ENCODE measurements at regions not wholly inside any gene's neighbourhood (a gene's known extent, or its start where the extent isn't known, plus 50 kb on each side); places are given as distances from the start of the nearest gene placed in this dataset.
A peak's percentile ranks its signal among the peaks of the same experiment; 100 is the strongest.

- no peak for TF ChIP-seq CTCF (IDR thresholded peaks at IDR 0.05)
- H3K9me3 ChIP-seq, result no peaks in the 10 kb centered on the region
- DNase-seq (no peak), ATAC-seq (no peak)
- H3K36me3 ChIP-seq, result no peaks in the 10 kb centered on the region
- no peak overlapping the region for H3K4me3 ChIP-seq
- H3K27ac ChIP-seq, result no peak overlapping the region
- no peaks in the 10 kb centered on the region for H3K27me3 ChIP-seq (ENCODE audit: low read depth)
- H3K4me1 ChIP-seq, result peaks cover 7% of the 10 kb centered on the region
- intact Hi-C loops (cut with DNase I), result no loop called here
Measured at GRCh38 chrX:38871129-38872029, 70.1 kb downstream of the MID1IP1 start.

GRCh38 chrX:38877366-38877765 lies 76.1 kb downstream of the MID1IP1 start:
- Histone ChIP-seq H3K27ac (no peak overlapping the region), H3K4me3 (no peak overlapping the region), H3K9me3 (no peaks in the 10 kb centered on the region), H3K4me1 (no peaks in the 10 kb centered on the region), H3K27me3 (ENCODE audit: low read depth) (no peaks in the 10 kb centered on the region), H3K36me3 (no peaks in the 10 kb centered on the region)
- no peak for DNase-seq
- TF ChIP-seq CTCF (IDR thresholded peaks at IDR 0.05), result no peak
- no peak for ATAC-seq
- intact Hi-C loops (cut with DNase I), result no loop called here

- ATAC-seq (no peak), DNase-seq (no peak)
- Histone ChIP-seq H3K4me1 (no peaks in the 10 kb centered on the region), H3K36me3 (no peaks in the 10 kb centered on the region), H3K9me3 (no peaks in the 10 kb centered on the region), H3K27ac (no peak overlapping the region), H3K27me3 (ENCODE audit: low read depth) (no peaks in the 10 kb centered on the region), H3K4me3 (no peak overlapping the region)
- TF ChIP-seq CTCF (IDR thresholded peaks at IDR 0.05), result no peak
- intact Hi-C loops (cut with DNase I), result no loop called here
Measured at GRCh38 chrX:38878641-38879340, 77.5 kb downstream of the MID1IP1 start.

- Histone ChIP-seq H3K4me3 (no peak overlapping the region), H3K36me3 (no peaks in the 10 kb centered on the region), H3K9me3 (no peaks in the 10 kb centered on the region), H3K4me1 (no peaks in the 10 kb centered on the region), H3K27ac (peak overlapping the region; percentile 46), H3K27me3 (ENCODE audit: low read depth) (no peaks in the 10 kb centered on the region)
- DNase-seq, result no peak
- TF ChIP-seq CTCF (IDR thresholded peaks at IDR 0.05), result no peak
- intact Hi-C loops (cut with DNase I), result no loop called here
- ATAC-seq, result peak; percentile 38 to 43
Measured at GRCh38 chrX:38879631-38880220, 78.5 kb downstream of the MID1IP1 start.

- intact Hi-C loops (cut with DNase I), result no loop called here
- Histone ChIP-seq H3K9me3 (no peaks in the 10 kb centered on the region), H3K4me1 (no peaks in the 10 kb centered on the region), H3K27me3 (ENCODE audit: low read depth) (no peaks in the 10 kb centered on the region), H3K4me3 (no peak overlapping the region), H3K36me3 (no peaks in the 10 kb centered on the region), H3K27ac (peak overlapping the region; percentile 46)
- ATAC-seq (peak; percentile 78 to 96), DNase-seq (no peak)
- TF ChIP-seq CTCF (IDR thresholded peaks at IDR 0.05), result no peak
Measured at GRCh38 chrX:38880296-38880854, 79.1 kb downstream of the MID1IP1 start.

Data from lower lobe of right lung (tissue), 2 donors.